ENCODE measurements at regions not wholly inside any gene's neighbourhood (a gene's known extent, or its start where the extent isn't known, plus 50 kb on each side); places are given as distances from the start of the nearest gene placed in this dataset.
"Not testable (repeated sequence)": the region's sequence is repeated elsewhere in the genome, so short reads cannot be mapped to it uniquely, and the experiment has no call there.

DNA sequence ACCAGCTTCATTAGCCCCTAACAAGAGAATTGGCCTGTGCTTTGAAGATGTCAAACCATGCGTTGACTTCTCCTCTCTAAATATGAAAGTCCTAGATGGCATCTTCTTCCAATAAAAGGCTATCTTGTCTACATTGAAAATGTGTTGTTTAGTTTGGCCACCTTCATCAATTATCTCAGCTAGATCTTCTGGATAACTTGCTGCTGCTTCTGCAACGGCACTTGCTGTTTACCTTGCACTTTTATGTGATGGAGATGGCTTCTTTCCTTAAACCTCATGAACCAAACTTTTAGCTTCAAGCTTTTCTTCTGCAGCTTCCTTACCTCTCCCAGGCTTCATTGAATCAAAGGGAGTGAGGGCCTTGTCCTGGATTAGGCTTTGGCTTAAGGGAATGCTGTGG is 58.6 kb upstream of the CSNK1E start:
- DNase-seq = not testable (repeated sequence)

DNA sequence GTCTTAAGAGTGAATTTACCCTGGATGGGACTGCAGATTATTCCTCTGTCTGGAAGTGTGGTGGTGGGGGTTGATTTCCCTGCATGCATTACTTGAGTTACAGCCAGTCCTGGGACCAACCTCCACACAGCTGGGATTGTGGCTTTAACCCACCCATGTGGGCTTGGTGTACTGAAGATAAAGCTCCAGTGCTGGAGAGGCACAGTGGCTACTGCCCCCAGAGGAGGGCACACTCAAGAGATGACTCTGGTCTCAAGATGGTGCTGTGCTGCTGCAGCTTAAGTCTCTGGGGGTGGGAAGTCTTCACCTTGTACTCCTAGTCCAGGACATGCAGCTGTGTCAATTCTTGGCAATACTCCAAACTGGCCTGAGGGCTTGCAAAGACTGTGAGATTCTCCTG is 57.8 kb upstream of the CSNK1E start:
- DNase-seq = peak; percentile 71

DNA sequence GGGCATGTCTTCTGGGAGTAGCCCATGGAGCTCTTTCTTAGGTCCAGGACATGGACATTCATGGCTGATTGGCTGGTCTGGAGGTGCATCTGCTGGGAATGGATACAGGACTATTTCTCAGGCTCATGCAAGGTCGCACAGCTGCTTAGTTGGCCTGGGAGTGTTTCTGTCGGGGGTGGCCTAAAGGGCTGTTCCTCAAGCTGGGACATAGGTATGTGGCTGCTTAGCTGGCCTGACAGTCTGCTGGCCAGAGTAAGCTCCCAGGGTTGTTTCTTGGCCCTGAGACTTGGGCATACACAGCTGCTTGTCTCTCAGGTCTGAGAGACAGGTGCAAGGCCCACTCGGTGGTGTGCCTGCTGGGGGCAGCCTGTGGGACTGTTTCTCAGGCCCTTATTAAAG is 57.2 kb upstream of the CSNK1E start:
- DNase-seq = not testable (repeated sequence)

DNA sequence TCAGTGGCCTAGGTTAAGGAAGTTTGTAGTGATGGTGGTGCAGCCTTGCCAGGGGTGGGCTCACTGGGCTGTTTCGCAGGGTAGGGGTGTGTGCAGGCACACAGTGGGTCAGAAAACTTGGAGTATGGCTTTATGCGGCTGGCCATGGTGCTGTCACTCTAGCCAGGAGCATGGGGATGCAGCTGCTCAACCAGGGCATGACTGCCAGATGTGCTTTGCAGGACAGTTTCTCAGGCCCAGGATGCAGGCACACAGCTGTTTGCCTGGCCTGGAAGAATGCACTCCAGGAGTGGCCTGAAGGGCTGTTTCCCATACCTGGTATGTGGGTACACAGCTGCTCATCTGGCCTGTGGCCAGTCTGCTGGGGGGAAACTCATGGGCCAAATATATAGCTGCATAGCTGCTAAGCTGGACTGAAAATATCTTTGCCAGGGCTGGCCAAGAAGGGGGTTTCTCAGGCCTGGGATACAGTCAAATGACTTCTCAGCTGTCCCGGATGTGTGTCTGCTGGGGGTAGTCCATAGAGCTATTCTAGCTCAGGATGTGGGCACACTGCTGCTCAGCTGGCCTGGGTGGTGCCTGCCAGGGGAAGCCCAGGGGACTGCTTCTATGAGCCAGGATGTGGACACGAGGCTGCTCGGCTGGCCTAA is 56.7 kb upstream of the CSNK1E start:
- DNase-seq = not testable (repeated sequence)

DNA sequence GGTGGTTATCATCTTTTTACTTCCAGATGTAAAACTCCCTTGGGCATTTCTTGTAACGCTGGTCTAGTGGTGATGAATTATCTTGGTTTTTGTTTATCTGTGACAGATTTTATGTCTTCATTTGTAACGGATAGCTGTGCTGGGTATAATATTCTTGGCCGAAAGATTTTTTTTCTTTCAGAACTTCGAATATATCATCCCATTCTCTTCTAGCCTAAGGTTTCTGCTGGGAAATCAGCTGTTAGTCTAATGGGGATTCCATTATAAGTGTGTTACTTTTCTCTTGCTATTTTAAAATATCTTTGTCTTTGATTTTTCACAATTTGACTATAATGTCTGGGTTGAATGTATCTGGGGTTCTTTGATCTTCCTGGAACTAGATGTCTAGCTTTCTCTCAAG is 55.4 kb upstream of the CSNK1E start:
- not testable (repeated sequence) for DNase-seq

DNA sequence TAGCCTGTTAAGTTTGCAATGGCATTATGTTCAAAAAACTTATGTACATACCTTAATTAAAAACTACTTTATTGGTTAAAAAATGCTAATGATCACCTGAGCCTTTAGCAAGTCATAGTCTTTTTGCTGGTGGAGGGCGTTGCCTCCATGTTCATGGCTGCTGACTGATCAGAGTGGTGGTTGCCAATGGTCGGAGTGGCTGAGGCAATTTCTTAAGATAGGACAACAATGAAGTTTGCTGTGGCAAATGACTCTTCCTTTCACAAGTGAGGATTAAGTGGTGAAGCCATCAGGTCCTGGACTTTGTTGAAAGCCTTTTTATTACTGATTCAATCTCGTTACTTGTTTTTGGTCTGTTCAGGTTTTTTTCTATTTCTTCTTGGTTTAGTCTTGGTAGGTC is 53.3 kb upstream of the CSNK1E start:
- not testable (repeated sequence) for DNase-seq

DNA sequence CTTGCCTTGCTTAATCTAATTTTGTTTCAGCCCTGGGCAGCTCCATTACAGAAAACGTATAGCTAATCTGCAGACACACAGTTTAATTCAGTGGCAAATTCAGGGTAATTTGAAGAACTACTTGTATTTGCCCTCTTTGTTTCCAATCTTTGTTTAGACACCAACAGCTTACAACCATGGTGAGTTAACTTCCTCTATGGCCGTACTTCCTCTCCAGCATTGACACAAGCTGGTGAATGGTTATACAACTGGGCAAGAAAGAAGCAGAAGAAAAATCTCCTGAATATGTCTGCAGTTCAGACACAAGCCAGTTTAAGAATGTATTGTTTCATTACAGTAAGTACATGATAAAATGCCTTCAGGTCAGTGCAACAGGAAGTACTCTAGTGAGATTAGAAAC is 51.9 kb upstream of the CSNK1E start:
- DNase-seq = not testable (repeated sequence)

All from hematopoietic multipotent progenitor cell treated with erythropoietin and hydrocortisone succinate and interleukin-3 and kit ligand, for 6 days (in vitro differentiated cells).